IMR-90 (cell line): ENCODE measurements at regions not wholly inside any gene's neighbourhood (a gene's known extent, or its start where the extent isn't known, plus 50 kb on each side); places are given as distances from the start of the nearest gene placed in this dataset.

Experiments
- ATAC-seq: fragments of 200-7000 bp; cut with Tn5 transposase; 2 replicates; pipeline ENCODE4 v1.9.1; 2020; ENCODE audit warnings: low read depth, mild to moderate bottlenecking, moderate library complexity
- BruUV-seq: library from RNA; stranded (reverse); fragments of 400-500 nt; replicated peaks from 2 replicates; lab custom pipeline; 2021; lab: Mats Ljungman, UMichigan
- CTCF ChIA-PET: fragments of 300-600 bp; formaldehyde crosslinking; extraction: SDS; loops from one replicate; lab custom pipeline; 2021; ENCODE audit warnings: antibody characterized with exemption; lab: Yijun Ruan, JAX
- POLR2A ChIA-PET: fragments of 300-600 bp; sonication (Branson Sonifier 250); formaldehyde crosslinking; loops from one replicate; lab custom pipeline; 2022; ENCODE audit warnings: antibody characterized with exemption; ENCODE audit not compliant: unreplicated experiment; lab: Charles Lee
- DNase-seq: peaks from one replicate; pipeline ENCODE4 v3.0.0; 2013
- H2AFZ ChIP-seq: replicated peaks from 2 replicates; pipeline ENCODE3; 2013; ENCODE audit warnings: low read length, mild to moderate bottlenecking; ENCODE audit not compliant: poor library complexity
- H2AK5ac ChIP-seq: 2 replicates; pipeline ENCODE4 v1.6.1; 2013; ENCODE audit warnings: low read depth, low read length, inconsistent platforms
- H2AK9ac ChIP-seq: replicated peaks from 2 replicates; pipeline ENCODE3; 2013; ENCODE audit warnings: mild to moderate bottlenecking, low read depth, low read length, moderate library complexity; ENCODE audit not compliant: poor library complexity
- H2BK120ac ChIP-seq: 2 replicates; pipeline ENCODE4 v1.6.1; 2013; ENCODE audit warnings: low read depth, low read length, inconsistent platforms
- H2BK15ac ChIP-seq: 3 replicates; pipeline ENCODE4 v1.6.1; 2013; ENCODE audit warnings: low read depth, low read length, inconsistent platforms
- H2BK20ac ChIP-seq: 2 replicates; pipeline ENCODE4 v1.6.1; 2013; ENCODE audit warnings: low read depth, mild to moderate bottlenecking, inconsistent platforms, low read length, moderate library complexity
- H2BK5ac ChIP-seq: 2 replicates; pipeline ENCODE4 v1.6.1; 2013; ENCODE audit warnings: mild to moderate bottlenecking, low read depth, low read length, inconsistent platforms; ENCODE audit not compliant: poor library complexity, severe bottlenecking
- H3K14ac ChIP-seq: replicated peaks from 2 replicates; pipeline ENCODE4 v1.6.1; 2013; ENCODE audit warnings: low read depth, low read length, inconsistent platforms
- H3K18ac ChIP-seq: 2 replicates; pipeline ENCODE4 v1.6.1; 2013; ENCODE audit warnings: low read depth, low read length, control low read depth
- H3K23ac ChIP-seq: 2 replicates; pipeline ENCODE4 v1.6.1; 2013; ENCODE audit warnings: low read depth, low read length, inconsistent platforms
- H3K27ac ChIP-seq: 2 replicates; pipeline ENCODE4 v1.5.1; 2013; ENCODE audit warnings: mild to moderate bottlenecking, control low read depth, low read length; ENCODE audit not compliant: insufficient read depth
- H3K27me3 ChIP-seq: 2 replicates; pipeline ENCODE4 v1.6.1; 2013; ENCODE audit warnings: low read length; ENCODE audit not compliant: control insufficient read depth, insufficient read depth
- H3K36me3 ChIP-seq: 2 replicates; pipeline ENCODE4 v1.6.1; 2013; ENCODE audit warnings: low read length, mixed read lengths; ENCODE audit not compliant: control insufficient read depth, insufficient read depth
- H3K4ac ChIP-seq: 2 replicates; pipeline ENCODE4 v1.6.1; 2013; ENCODE audit warnings: low read depth, low read length, inconsistent platforms
- H3K4me1 ChIP-seq: 2 replicates; pipeline ENCODE4 v1.6.1; 2013; ENCODE audit warnings: low read length, mixed read lengths; ENCODE audit not compliant: control insufficient read depth, insufficient read depth
- H3K4me2 ChIP-seq: 2 replicates; pipeline ENCODE4 v1.6.1; 2013; ENCODE audit warnings: low read depth, mild to moderate bottlenecking, control low read depth, low read length, moderate library complexity
- H3K4me3 ChIP-seq: 2 replicates; pipeline ENCODE4 v1.5.1; 2013; ENCODE audit warnings: low read depth, mild to moderate bottlenecking, control low read depth, low read length, moderate library complexity; ENCODE audit not compliant: insufficient read depth
- H3K56ac ChIP-seq: 2 replicates; pipeline ENCODE4 v1.6.1; 2013; ENCODE audit warnings: low read length, inconsistent platforms; ENCODE audit not compliant: insufficient read depth; ENCODE audit errors: extremely low read depth
- H3K79me1 ChIP-seq, 2 experiments: 2 replicates each; pipeline ENCODE4 v1.6.1; 2013; ENCODE audit warnings: low read length in 2 of 2, inconsistent platforms in 1 of 2, low read depth in 1 of 2
- H3K9ac ChIP-seq: 2 replicates; pipeline ENCODE4 v1.6.1; 2013; ENCODE audit warnings: low read depth, low read length, control low read depth
- H3K9me1 ChIP-seq: 2 replicates; pipeline ENCODE4 v1.6.1; 2013; ENCODE audit warnings: low read length, inconsistent platforms; ENCODE audit not compliant: insufficient read depth
- H3K9me3 ChIP-seq: 2 replicates; pipeline ENCODE4 v1.6.1; 2013; ENCODE audit warnings: low read length; ENCODE audit not compliant: control insufficient read depth, insufficient read depth
- H4K20me1 ChIP-seq: 2 replicates; pipeline ENCODE4 v1.6.1; 2013; ENCODE audit warnings: low read length, inconsistent platforms; ENCODE audit not compliant: insufficient read depth
- H4K5ac ChIP-seq: 2 replicates; pipeline ENCODE4 v1.6.1; 2013; ENCODE audit warnings: mild to moderate bottlenecking, low read depth, low read length, control low read depth
- H4K8ac ChIP-seq, 2 experiments: 2 replicates each; pipeline ENCODE4 v1.6.1; 2013; ENCODE audit warnings: low read depth in 2 of 2, low read length in 2 of 2, control low read depth in 1 of 2, inconsistent platforms in 1 of 2
- H4K91ac ChIP-seq: 2 replicates; pipeline ENCODE4 v1.6.1; 2013; ENCODE audit warnings: low read depth, low read length, inconsistent platforms; ENCODE audit not compliant: insufficient read depth
- BHLHE40 ChIP-seq: fragments of 150-350 bp; IDR thresholded peaks from 2 replicates; pipeline ENCODE4 v1.6.1; 2016; ENCODE audit warnings: mild to moderate bottlenecking, low read depth, low read length
- CTCF ChIP-seq: conservative IDR thresholded peaks from 2 replicates; pipeline ENCODE4 v1.5.1; 2012; ENCODE audit warnings: mild to moderate bottlenecking, low read depth, low read length, improper control_type of control experiment
- MAFK ChIP-seq: IDR thresholded peaks from 2 replicates; pipeline ENCODE4 v1.6.1; 2012; ENCODE audit warnings: low read depth, low read length, improper control_type of control experiment
- MAZ ChIP-seq: IDR thresholded peaks from 2 replicates; pipeline ENCODE4 v1.6.1; 2012; ENCODE audit warnings: low read depth, mild to moderate bottlenecking, low read length, improper control_type of control experiment, moderate library complexity, borderline replicate concordance
- MXI1 ChIP-seq: IDR thresholded peaks from 2 replicates; pipeline ENCODE4 v1.6.1; 2012; ENCODE audit warnings: low read depth, mild to moderate bottlenecking, low read length, moderate library complexity, borderline replicate concordance
- NFE2L2 ChIP-seq: fragments of 150-350 bp; IDR thresholded peaks from 2 replicates; pipeline ENCODE4 v1.6.1; 2016; ENCODE audit warnings: low read depth, mild to moderate bottlenecking, low read length
- POLR2A ChIP-seq: IDR thresholded peaks from 2 replicates; pipeline ENCODE4 v1.6.1; 2012; ENCODE audit warnings: mild to moderate bottlenecking, low read depth, low read length
- RAD21 ChIP-seq: IDR thresholded peaks from 2 replicates; pipeline ENCODE4 v1.6.1; 2012; ENCODE audit warnings: low read length, improper control_type of control experiment
- USF2 ChIP-seq: fragments of 150-350 bp; IDR thresholded peaks from 2 replicates; pipeline ENCODE4 v1.6.1; 2017; ENCODE audit warnings: mild to moderate bottlenecking, antibody characterized with exemption, low read length, low read depth
- WGBS, 2 experiments: methylation state at CpG; one replicate each; pipeline versions ENCODE4 v1.1.5 to v1.1.7; 2013; ENCODE audit warnings: missing lambda C conversion rate in 2 of 2; ENCODE audit not compliant: insufficient read length in 1 of 2; ENCODE audit errors: extremely low coverage in 2 of 2; 5-methylcytosine and 5-hydroxymethylcytosine counted together
- dilution Hi-C: fragments of 300-500 bp; cut with HindIII; formaldehyde crosslinking; loops from one replicate; pipeline ENCODE4 v1.14.3; 2018; ENCODE audit warnings: low sequenced_read_pairs; ENCODE audit not compliant: unreplicated experiment
- in situ Hi-C: fragments of 300-500 bp; cut with MboI; formaldehyde crosslinking; loops from 3 replicates; pipeline ENCODE4 v1.14.3; 2019; ENCODE audit warnings: low sequenced_read_pairs, inconsistent platforms, mixed read lengths
- intact Hi-C: fragments of 100-400 bp; cut with micrococcal nuclease; formaldehyde crosslinking; loops from 2 replicates; pipeline ENCODE4 v1.10.0; 2022
- TF ChIP-seq, protein P1 (sequence below): fragments of 150-350 bp; IDR thresholded peaks from 2 replicates; pipeline ENCODE4 v1.6.1; 2016; ENCODE audit warnings: low read depth, mild to moderate bottlenecking, low read length, moderate library complexity, borderline replicate concordance

- TF ChIP-seq CTCF, result no peak
- TF ChIP-seq MXI1, result no peak
- TF ChIP-seq, protein P1, sequence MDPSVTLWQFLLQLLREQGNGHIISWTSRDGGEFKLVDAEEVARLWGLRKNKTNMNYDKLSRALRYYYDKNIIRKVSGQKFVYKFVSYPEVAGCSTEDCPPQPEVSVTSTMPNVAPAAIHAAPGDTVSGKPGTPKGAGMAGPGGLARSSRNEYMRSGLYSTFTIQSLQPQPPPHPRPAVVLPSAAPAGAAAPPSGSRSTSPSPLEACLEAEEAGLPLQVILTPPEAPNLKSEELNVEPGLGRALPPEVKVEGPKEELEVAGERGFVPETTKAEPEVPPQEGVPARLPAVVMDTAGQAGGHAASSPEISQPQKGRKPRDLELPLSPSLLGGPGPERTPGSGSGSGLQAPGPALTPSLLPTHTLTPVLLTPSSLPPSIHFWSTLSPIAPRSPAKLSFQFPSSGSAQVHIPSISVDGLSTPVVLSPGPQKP, result no peak
- no peak for TF ChIP-seq MAFK
- no peak for TF ChIP-seq NFE2L2
- TF ChIP-seq MAZ, result no peak
- TF ChIP-seq POLR2A, result no peak
- no peak for TF ChIP-seq RAD21
- no peak for TF ChIP-seq BHLHE40
- no peak for TF ChIP-seq USF2
- H3K56ac ChIP-seq, result no peak overlapping the region
- in situ Hi-C loops, result no loop called here
- H4K20me1 ChIP-seq, result no peaks in the 10 kb centered on the region
- no peak overlapping the region for H2AFZ ChIP-seq
- H3K23ac ChIP-seq, result no peak overlapping the region
- H2BK120ac ChIP-seq, result no peak overlapping the region
- no peaks in the 10 kb centered on the region for H3K9me3 ChIP-seq
- no peak overlapping the region for H2AK5ac ChIP-seq
- H2BK20ac ChIP-seq, result no peak overlapping the region
- no peak overlapping the region for H3K14ac ChIP-seq
- H3K79me1 ChIP-seq, result no peaks in the 10 kb centered on the region
- DNase-seq (no peak), ATAC-seq (no peak)
- H2AK9ac ChIP-seq, result no peak overlapping the region
- no peak overlapping the region for H4K8ac ChIP-seq
- ChIA-PET POLR2A (no interaction called here), CTCF (interaction anchor here (0.6 kb wide), 1 partner anchor 23 kb away, joined by 4 read pairs; no protein-coding TSS in a partner anchor)
- WGBS, 2 experiments, result 76% methylated on average over 3 of the region's 18 CpGs; no CpG with 5 or more reads in 1 of the 2 experiments
- no peak overlapping the region for H4K91ac ChIP-seq
- H3K4me3 ChIP-seq, result no peak overlapping the region
- no peak overlapping the region for H3K4ac ChIP-seq
- no TSS peak for BruUV-seq
- intact Hi-C loops, result no loop called here
- H3K18ac ChIP-seq, result no peak overlapping the region
- no peak overlapping the region for H3K9ac ChIP-seq
- no peaks in the 10 kb centered on the region; the same call in 1 of the 2 replicates for H3K27me3 ChIP-seq
- dilution Hi-C loops, result no loop called here
- no peaks in the 10 kb centered on the region for H3K9me1 ChIP-seq
- no peaks in the 10 kb centered on the region for H3K4me1 ChIP-seq
- no peak overlapping the region for H3K4me2 ChIP-seq
- H3K36me3 ChIP-seq, result no peaks in the 10 kb centered on the region
- no peak overlapping the region for H2BK15ac ChIP-seq
- H3K27ac ChIP-seq, result no peak overlapping the region
- no peak overlapping the region for H2BK5ac ChIP-seq
- H4K5ac ChIP-seq, result no peak overlapping the region
These were observed 139.4 kb downstream of the GPCPD1 start for GRCh38 chr20:5471368-5471767.
